ENCODE measurements at regions not wholly inside any gene's neighbourhood (a gene's known extent, or its start where the extent isn't known, plus 50 kb on each side); places are given as distances from the start of the nearest gene placed in this dataset.

GRCh38 chr15:100713163-100713867, 110.9 kb downstream of the ASB7 start:
- H3K4me3 ChIP-seq (replicated peaks in 1 of 2; ENCODE audit: low read depth in 1 of 2, low read length in 2 of 2): peak overlapping the region in 1 of 2 experiments; percentile 1; a peak in 2 of 4 replicates
- no peaks in the 10 kb centered on the region for H3K27me3 ChIP-seq (ENCODE audit: insufficient read depth, low read length)
- peak overlapping the region; percentile 68 for H3K9ac ChIP-seq (ENCODE audit: low read length)
- no peaks in the 10 kb centered on the region; a peak in 1 of 4 replicates for H3K36me3 ChIP-seq (ENCODE audit: control insufficient read depth in 1 of 2, insufficient read depth in 2 of 2, low read length in 2 of 2)
- H3K79me2 ChIP-seq (ENCODE audit: insufficient read depth, low read length): no peaks in the 10 kb centered on the region
- no peak overlapping the region for H2AFZ ChIP-seq (ENCODE audit: low read depth, low read length, poor library complexity, severe bottlenecking)
- POLR2A ChIA-PET: interaction anchor here (1.0 to 4.5 kb wide), 5 partner anchors 9 to 164 kb away, joined by 3 to 29 read pairs (median 4); no protein-coding TSS in a partner anchor
- peak; percentile 88 for ATAC-seq
- TSS peak; percentile 97 for BruUV-seq (replicated peaks)
- peak; percentile 93 for DNase-seq (ENCODE audit: low read depth, low spot score)
- peak overlapping the region; percentile 35 for H3K4me2 ChIP-seq (ENCODE audit: low read length)
- no peaks in the 10 kb centered on the region for H4K20me1 ChIP-seq (ENCODE audit: insufficient read depth)
- H3K4me1 ChIP-seq (ENCODE audit: control insufficient read depth in 1 of 2, insufficient read depth in 2 of 2, low read length in 2 of 2): peaks cover 47 to 78% of the 10 kb centered on the region in 2 experiments
- RAD21 ChIA-PET (ENCODE audit: low non-redundant PET in 1 of 2, low total read pairs in 2 of 2, uncharacterized antibody in 2 of 2, unreplicated experiment in 2 of 2): interaction anchor here in 1 of 2 experiments (1.8 kb wide), 1 partner anchor 8 kb away, joined by 5 read pairs; no protein-coding TSS in a partner anchor
- H3K9me3 ChIP-seq (ENCODE audit: control insufficient read depth in 1 of 2, insufficient read depth in 1 of 2, low read depth in 1 of 2, low read length in 2 of 2): no peaks in the 10 kb centered on the region
- CTCF ChIA-PET: interaction anchor here (0.9 to 1.0 kb wide), 2 partner anchors 158 to 159 kb away, joined by 3 read pairs; no protein-coding TSS in a partner anchor
- TF ChIP-seq ZFX (IDR thresholded peaks at IDR 0.05) (peak; percentile 42), MAX (IDR thresholded peaks at IDR 0.05) (no peak), TCF7L2 (IDR thresholded peaks at IDR 0.05; ENCODE audit: borderline replicate concordance, extremely low read depth, insufficient read depth, insufficient read length) (peak; percentile 79), POLR2AphosphoS5 (IDR thresholded peaks at IDR 0.05; ENCODE audit: low read depth, low read length) (peak; percentile 52; the same call in 1 of the 2 replicates), POLR2A (IDR thresholded peaks at IDR 0.05; ENCODE audit: borderline replicate concordance, extremely low read depth, insufficient read depth, insufficient read length) (no peak), SRF (IDR thresholded peaks at IDR 0.05; ENCODE audit: low read depth) (no peak), EZH2phosphoT487 (IDR thresholded peaks at IDR 0.05; ENCODE audit: borderline replicate concordance) (no peak)
- TF ChIP-seq, protein P1, sequence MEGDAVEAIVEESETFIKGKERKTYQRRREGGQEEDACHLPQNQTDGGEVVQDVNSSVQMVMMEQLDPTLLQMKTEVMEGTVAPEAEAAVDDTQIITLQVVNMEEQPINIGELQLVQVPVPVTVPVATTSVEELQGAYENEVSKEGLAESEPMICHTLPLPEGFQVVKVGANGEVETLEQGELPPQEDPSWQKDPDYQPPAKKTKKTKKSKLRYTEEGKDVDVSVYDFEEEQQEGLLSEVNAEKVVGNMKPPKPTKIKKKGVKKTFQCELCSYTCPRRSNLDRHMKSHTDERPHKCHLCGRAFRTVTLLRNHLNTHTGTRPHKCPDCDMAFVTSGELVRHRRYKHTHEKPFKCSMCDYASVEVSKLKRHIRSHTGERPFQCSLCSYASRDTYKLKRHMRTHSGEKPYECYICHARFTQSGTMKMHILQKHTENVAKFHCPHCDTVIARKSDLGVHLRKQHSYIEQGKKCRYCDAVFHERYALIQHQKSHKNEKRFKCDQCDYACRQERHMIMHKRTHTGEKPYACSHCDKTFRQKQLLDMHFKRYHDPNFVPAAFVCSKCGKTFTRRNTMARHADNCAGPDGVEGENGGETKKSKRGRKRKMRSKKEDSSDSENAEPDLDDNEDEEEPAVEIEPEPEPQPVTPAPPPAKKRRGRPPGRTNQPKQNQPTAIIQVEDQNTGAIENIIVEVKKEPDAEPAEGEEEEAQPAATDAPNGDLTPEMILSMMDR (IDR thresholded peaks at IDR 0.05 in 2 of 3, conservative IDR thresholded peaks at IDR 0.05 in 1 of 3; ENCODE audit: borderline replicate concordance in 1 of 3, insufficient read depth in 1 of 3, low read depth in 2 of 3, low read length in 2 of 3): no peak
- TF ChIP-seq, protein P2, sequence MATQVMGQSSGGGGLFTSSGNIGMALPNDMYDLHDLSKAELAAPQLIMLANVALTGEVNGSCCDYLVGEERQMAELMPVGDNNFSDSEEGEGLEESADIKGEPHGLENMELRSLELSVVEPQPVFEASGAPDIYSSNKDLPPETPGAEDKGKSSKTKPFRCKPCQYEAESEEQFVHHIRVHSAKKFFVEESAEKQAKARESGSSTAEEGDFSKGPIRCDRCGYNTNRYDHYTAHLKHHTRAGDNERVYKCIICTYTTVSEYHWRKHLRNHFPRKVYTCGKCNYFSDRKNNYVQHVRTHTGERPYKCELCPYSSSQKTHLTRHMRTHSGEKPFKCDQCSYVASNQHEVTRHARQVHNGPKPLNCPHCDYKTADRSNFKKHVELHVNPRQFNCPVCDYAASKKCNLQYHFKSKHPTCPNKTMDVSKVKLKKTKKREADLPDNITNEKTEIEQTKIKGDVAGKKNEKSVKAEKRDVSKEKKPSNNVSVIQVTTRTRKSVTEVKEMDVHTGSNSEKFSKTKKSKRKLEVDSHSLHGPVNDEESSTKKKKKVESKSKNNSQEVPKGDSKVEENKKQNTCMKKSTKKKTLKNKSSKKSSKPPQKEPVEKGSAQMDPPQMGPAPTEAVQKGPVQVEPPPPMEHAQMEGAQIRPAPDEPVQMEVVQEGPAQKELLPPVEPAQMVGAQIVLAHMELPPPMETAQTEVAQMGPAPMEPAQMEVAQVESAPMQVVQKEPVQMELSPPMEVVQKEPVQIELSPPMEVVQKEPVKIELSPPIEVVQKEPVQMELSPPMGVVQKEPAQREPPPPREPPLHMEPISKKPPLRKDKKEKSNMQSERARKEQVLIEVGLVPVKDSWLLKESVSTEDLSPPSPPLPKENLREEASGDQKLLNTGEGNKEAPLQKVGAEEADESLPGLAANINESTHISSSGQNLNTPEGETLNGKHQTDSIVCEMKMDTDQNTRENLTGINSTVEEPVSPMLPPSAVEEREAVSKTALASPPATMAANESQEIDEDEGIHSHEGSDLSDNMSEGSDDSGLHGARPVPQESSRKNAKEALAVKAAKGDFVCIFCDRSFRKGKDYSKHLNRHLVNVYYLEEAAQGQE (IDR thresholded peaks at IDR 0.05; ENCODE audit: low read depth): no peak
- H3K27ac ChIP-seq (ENCODE audit: low read depth, low read length): peak overlapping the region; percentile 92
- intact Hi-C loops (cut with micrococcal nuclease): no loop called here
- H3K9me2 ChIP-seq (ENCODE audit: insufficient read depth): no peaks in the 10 kb centered on the region
